Suprapubic skin (tissue), 4 donors: ENCODE measurements at regions not wholly inside any gene's neighbourhood (a gene's known extent, or its start where the extent isn't known, plus 50 kb on each side); places are given as distances from the start of the nearest gene placed in this dataset.

Experiments
- CTCF ChIP-seq, 2 donors: fragments of 200-600 bp in 1 of 2; fragments of 450-650 bp in 1 of 2; sonication (generic) in 1 of 2; IDR thresholded peaks; one replicate each; pipeline ENCODE4 v1.5.1; 2016 to 2019; ENCODE audit warnings: antibody characterized with exemption in 2 of 2, mild to moderate bottlenecking in 1 of 2, moderate library complexity in 1 of 2
- POLR2A ChIP-seq, 2 donors: fragments of 450-650 bp; IDR thresholded peaks; one replicate each; pipeline ENCODE4 v1.6.1; 2017; ENCODE audit warnings: antibody characterized with exemption in 2 of 2, mild to moderate bottlenecking in 2 of 2, moderate library complexity in 2 of 2
- POLR2AphosphoS5 ChIP-seq, 3 donors: sonication (generic); formaldehyde crosslinking; IDR thresholded peaks; one replicate each; pipeline ENCODE4 v1.6.1; 2017; ENCODE audit warnings: antibody characterized with exemption in 3 of 3

DNA sequence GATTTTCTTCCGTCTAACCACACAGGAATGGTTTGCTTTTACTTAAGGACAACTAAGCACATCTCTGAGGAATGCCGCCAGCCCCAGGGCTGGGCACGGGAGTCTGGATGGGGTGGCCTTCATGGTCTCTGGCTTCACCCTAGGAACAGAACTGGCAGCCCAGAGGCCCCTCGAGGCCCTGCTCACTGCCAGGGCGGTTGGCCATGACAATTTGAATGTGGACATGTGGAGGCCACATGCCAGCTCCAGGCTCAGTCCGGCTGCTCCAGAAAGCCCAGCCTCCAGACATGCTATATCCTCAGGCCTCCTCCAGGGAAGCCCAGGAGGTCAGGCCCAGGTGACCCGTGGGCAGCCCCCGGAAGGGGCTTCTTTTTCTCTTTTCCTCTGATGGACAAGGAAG is 84.0 kb upstream of the FGF3 start:
- no peak for TF ChIP-seq CTCF (IDR thresholded peaks at IDR 0.05)
- TF ChIP-seq POLR2A (IDR thresholded peaks at IDR 0.05) = no peak
- no peak for TF ChIP-seq POLR2AphosphoS5 (IDR thresholded peaks at IDR 0.05)
